Liver (tissue), 3 donors: ENCODE measurements at regions not wholly inside any gene's neighbourhood (a gene's known extent, or its start where the extent isn't known, plus 50 kb on each side); places are given as distances from the start of the nearest gene placed in this dataset.

Source experiments
- GABPA ChIP-seq, 2 donors: IDR thresholded peaks in 1 of 2; conservative IDR thresholded peaks in 1 of 2; 2 replicates each; pipeline ENCODE4 v1.6.1; 2016; ENCODE audit warnings: antibody characterized with exemption in 2 of 2, mild to moderate bottlenecking in 1 of 2, moderate library complexity in 1 of 2
- HNF4G ChIP-seq: IDR thresholded peaks from 2 replicates; pipeline ENCODE4 v1.6.1; 2016; ENCODE audit warnings: antibody characterized with exemption
- JUND ChIP-seq, 2 donors: IDR thresholded peaks; 2 replicates each; pipeline ENCODE4 v1.6.1; 2016; ENCODE audit warnings: antibody characterized with exemption in 2 of 2
- RAD21 ChIP-seq, 2 donors: IDR thresholded peaks; 2 replicates each; pipeline ENCODE4 v1.6.1; 2016; ENCODE audit warnings: antibody characterized with exemption in 2 of 2, mild to moderate bottlenecking in 2 of 2
- RXRA ChIP-seq, 2 donors: IDR thresholded peaks; 2 replicates each; pipeline ENCODE4 v1.6.1; 2017 to 2018; ENCODE audit warnings: antibody characterized with exemption in 2 of 2, mild to moderate bottlenecking in 1 of 2
- SP1 ChIP-seq: IDR thresholded peaks from 2 replicates; pipeline ENCODE4 v1.6.1; 2018; ENCODE audit warnings: antibody characterized with exemption, mild to moderate bottlenecking
- TAF1 ChIP-seq: conservative IDR thresholded peaks from 2 replicates; pipeline ENCODE4 v1.6.1; 2016; ENCODE audit warnings: antibody characterized with exemption, mild to moderate bottlenecking
- YY1 ChIP-seq: IDR thresholded peaks from 2 replicates; pipeline ENCODE4 v1.6.1; 2016; ENCODE audit warnings: antibody characterized with exemption, mild to moderate bottlenecking
- TF ChIP-seq, protein P1 (sequence below): fragments of 150-350 bp; IDR thresholded peaks from 2 replicates; pipeline ENCODE4 v1.5.1; 2017; ENCODE audit warnings: improper control_type of control experiment, low read depth, low read length; ENCODE audit not compliant: missing input control
- TF ChIP-seq, protein P2 (sequence below): IDR thresholded peaks from 2 replicates; pipeline ENCODE4 v1.6.1; 2016; ENCODE audit warnings: antibody characterized with exemption
- TF ChIP-seq, protein P3 (sequence below): IDR thresholded peaks from 2 replicates; pipeline ENCODE4 v1.6.1; 2016; ENCODE audit warnings: antibody characterized with exemption, mild to moderate bottlenecking
- TF ChIP-seq, protein P4 (sequence below): IDR thresholded peaks from 2 replicates; pipeline ENCODE4 v1.6.1; 2016; ENCODE audit warnings: antibody characterized with exemption
- donor health status: healthy.
- donor health status: healthy.

DNA sequence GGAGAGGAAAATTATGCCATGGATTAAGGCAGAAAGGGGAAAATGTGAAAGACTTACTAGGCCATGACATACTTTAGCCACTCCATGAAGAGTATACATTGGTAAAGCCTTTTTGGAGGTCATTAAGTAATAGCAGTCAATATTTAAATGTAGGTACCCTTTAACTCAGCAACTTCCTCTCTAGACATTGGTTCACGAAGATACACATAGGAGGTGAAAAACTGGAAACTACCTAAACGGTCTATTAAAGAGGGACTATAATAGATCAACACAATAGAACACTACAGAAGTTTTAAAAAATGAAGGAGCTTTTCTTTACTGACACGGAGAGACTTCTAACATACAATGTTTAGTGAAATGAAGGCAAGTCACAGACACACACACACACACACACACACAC is 68.2 kb upstream of the BMAL1 start:
- TF ChIP-seq, protein P1, sequence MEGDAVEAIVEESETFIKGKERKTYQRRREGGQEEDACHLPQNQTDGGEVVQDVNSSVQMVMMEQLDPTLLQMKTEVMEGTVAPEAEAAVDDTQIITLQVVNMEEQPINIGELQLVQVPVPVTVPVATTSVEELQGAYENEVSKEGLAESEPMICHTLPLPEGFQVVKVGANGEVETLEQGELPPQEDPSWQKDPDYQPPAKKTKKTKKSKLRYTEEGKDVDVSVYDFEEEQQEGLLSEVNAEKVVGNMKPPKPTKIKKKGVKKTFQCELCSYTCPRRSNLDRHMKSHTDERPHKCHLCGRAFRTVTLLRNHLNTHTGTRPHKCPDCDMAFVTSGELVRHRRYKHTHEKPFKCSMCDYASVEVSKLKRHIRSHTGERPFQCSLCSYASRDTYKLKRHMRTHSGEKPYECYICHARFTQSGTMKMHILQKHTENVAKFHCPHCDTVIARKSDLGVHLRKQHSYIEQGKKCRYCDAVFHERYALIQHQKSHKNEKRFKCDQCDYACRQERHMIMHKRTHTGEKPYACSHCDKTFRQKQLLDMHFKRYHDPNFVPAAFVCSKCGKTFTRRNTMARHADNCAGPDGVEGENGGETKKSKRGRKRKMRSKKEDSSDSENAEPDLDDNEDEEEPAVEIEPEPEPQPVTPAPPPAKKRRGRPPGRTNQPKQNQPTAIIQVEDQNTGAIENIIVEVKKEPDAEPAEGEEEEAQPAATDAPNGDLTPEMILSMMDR = no peak
- TF ChIP-seq, protein P2, sequence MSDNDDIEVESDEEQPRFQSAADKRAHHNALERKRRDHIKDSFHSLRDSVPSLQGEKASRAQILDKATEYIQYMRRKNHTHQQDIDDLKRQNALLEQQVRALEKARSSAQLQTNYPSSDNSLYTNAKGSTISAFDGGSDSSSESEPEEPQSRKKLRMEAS = no peak
- TF ChIP-seq YY1 = no peak
- no peak for TF ChIP-seq RAD21 (IDR thresholded peaks at IDR 0.05)
- TF ChIP-seq SP1 = no peak
- no peak for TF ChIP-seq TAF1
- TF ChIP-seq GABPA (IDR thresholded peaks at IDR 0.05 in 1 of 2, conservative IDR thresholded peaks at IDR 0.05 in 1 of 2) = no peak
- TF ChIP-seq RXRA (IDR thresholded peaks at IDR 0.05) = no peak
- TF ChIP-seq, protein P3, sequence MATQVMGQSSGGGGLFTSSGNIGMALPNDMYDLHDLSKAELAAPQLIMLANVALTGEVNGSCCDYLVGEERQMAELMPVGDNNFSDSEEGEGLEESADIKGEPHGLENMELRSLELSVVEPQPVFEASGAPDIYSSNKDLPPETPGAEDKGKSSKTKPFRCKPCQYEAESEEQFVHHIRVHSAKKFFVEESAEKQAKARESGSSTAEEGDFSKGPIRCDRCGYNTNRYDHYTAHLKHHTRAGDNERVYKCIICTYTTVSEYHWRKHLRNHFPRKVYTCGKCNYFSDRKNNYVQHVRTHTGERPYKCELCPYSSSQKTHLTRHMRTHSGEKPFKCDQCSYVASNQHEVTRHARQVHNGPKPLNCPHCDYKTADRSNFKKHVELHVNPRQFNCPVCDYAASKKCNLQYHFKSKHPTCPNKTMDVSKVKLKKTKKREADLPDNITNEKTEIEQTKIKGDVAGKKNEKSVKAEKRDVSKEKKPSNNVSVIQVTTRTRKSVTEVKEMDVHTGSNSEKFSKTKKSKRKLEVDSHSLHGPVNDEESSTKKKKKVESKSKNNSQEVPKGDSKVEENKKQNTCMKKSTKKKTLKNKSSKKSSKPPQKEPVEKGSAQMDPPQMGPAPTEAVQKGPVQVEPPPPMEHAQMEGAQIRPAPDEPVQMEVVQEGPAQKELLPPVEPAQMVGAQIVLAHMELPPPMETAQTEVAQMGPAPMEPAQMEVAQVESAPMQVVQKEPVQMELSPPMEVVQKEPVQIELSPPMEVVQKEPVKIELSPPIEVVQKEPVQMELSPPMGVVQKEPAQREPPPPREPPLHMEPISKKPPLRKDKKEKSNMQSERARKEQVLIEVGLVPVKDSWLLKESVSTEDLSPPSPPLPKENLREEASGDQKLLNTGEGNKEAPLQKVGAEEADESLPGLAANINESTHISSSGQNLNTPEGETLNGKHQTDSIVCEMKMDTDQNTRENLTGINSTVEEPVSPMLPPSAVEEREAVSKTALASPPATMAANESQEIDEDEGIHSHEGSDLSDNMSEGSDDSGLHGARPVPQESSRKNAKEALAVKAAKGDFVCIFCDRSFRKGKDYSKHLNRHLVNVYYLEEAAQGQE = no peak
- TF ChIP-seq JUND (IDR thresholded peaks at IDR 0.05) = no peak
- TF ChIP-seq, protein P4, sequence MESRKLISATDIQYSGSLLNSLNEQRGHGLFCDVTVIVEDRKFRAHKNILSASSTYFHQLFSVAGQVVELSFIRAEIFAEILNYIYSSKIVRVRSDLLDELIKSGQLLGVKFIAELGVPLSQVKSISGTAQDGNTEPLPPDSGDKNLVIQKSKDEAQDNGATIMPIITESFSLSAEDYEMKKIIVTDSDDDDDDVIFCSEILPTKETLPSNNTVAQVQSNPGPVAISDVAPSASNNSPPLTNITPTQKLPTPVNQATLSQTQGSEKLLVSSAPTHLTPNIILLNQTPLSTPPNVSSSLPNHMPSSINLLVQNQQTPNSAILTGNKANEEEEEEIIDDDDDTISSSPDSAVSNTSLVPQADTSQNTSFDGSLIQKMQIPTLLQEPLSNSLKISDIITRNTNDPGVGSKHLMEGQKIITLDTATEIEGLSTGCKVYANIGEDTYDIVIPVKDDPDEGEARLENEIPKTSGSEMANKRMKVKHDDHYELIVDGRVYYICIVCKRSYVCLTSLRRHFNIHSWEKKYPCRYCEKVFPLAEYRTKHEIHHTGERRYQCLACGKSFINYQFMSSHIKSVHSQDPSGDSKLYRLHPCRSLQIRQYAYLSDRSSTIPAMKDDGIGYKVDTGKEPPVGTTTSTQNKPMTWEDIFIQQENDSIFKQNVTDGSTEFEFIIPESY = no peak
- no peak for TF ChIP-seq HNF4G
